ENCODE measurements at regions not wholly inside any gene's neighbourhood (a gene's known extent, or its start where the extent isn't known, plus 50 kb on each side); places are given as distances from the start of the nearest gene placed in this dataset.
"Not testable (repeated sequence)": the region's sequence is repeated elsewhere in the genome, so short reads cannot be mapped to it uniquely, and the experiment has no call there.

- TF ChIP-seq, protein P1, sequence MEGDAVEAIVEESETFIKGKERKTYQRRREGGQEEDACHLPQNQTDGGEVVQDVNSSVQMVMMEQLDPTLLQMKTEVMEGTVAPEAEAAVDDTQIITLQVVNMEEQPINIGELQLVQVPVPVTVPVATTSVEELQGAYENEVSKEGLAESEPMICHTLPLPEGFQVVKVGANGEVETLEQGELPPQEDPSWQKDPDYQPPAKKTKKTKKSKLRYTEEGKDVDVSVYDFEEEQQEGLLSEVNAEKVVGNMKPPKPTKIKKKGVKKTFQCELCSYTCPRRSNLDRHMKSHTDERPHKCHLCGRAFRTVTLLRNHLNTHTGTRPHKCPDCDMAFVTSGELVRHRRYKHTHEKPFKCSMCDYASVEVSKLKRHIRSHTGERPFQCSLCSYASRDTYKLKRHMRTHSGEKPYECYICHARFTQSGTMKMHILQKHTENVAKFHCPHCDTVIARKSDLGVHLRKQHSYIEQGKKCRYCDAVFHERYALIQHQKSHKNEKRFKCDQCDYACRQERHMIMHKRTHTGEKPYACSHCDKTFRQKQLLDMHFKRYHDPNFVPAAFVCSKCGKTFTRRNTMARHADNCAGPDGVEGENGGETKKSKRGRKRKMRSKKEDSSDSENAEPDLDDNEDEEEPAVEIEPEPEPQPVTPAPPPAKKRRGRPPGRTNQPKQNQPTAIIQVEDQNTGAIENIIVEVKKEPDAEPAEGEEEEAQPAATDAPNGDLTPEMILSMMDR (conservative IDR thresholded peaks at IDR 0.05; ENCODE audit: low read length), result not testable (repeated sequence)
- TF ChIP-seq EZH2phosphoT487 (IDR thresholded peaks at IDR 0.05; ENCODE audit: borderline replicate concordance, low read depth, low read length), result not testable (repeated sequence)
These were observed 104.8 kb downstream of the LAT start for GRCh38 chr16:29089679-29090078.
